GM23338 (cell line): ENCODE measurements at regions not wholly inside any gene's neighbourhood (a gene's known extent, or its start where the extent isn't known, plus 50 kb on each side); places are given as distances from the start of the nearest gene placed in this dataset.

Source experiments
- CREB1 ChIP-seq: fragments of 250-450 bp; sonication (Bioruptor Pico); IDR thresholded peaks from 2 replicates; pipeline ENCODE4 v1.5.0; 2020; ENCODE audit warnings: low read depth, mild to moderate bottlenecking, moderate library complexity
- EZH2 ChIP-seq: fragments of 200-600 bp; sonication (generic); IDR thresholded peaks from one replicate; pipeline ENCODE4 v1.8.0; 2017; ENCODE audit warnings: antibody characterized with exemption, mild to moderate bottlenecking, low read depth; ENCODE audit not compliant: unreplicated experiment
- EZH2phosphoT487 ChIP-seq: fragments of 200-600 bp; sonication (generic); IDR thresholded peaks from one replicate; pipeline ENCODE4 v1.8.1; 2018; ENCODE audit warnings: antibody characterized with exemption; ENCODE audit not compliant: unreplicated experiment
- JUNB ChIP-seq: IDR thresholded peaks from one replicate; pipeline ENCODE4 v1.6.1; 2016; ENCODE audit warnings: antibody characterized with exemption; ENCODE audit not compliant: unreplicated experiment
- NANOG ChIP-seq: IDR thresholded peaks from 2 replicates; pipeline ENCODE4 v1.6.1; 2016; ENCODE audit warnings: antibody characterized with exemption, borderline replicate concordance
- POLR2AphosphoS5 ChIP-seq: IDR thresholded peaks from 2 replicates; pipeline ENCODE4 v1.6.1; 2016; ENCODE audit warnings: antibody characterized with exemption, low read depth
- REST ChIP-seq: IDR thresholded peaks from one replicate; pipeline ENCODE4 v1.6.1; 2018; ENCODE audit warnings: antibody characterized with exemption; ENCODE audit not compliant: unreplicated experiment
- STAT1 ChIP-seq: IDR thresholded peaks from one replicate; pipeline ENCODE4 v1.6.1; 2016; ENCODE audit warnings: antibody characterized with exemption; ENCODE audit not compliant: unreplicated experiment
- ZNF114 ChIP-seq: fragments of 250-450 bp; sonication (Bioruptor Pico); IDR thresholded peaks from 2 replicates; pipeline ENCODE4 v1.5.0; 2020; ENCODE audit warnings: mild to moderate bottlenecking, moderate library complexity
- ZNF462 ChIP-seq: fragments of 250-450 bp; sonication (Bioruptor Pico); IDR thresholded peaks from 2 replicates; pipeline ENCODE4 v1.5.0; 2020; ENCODE audit warnings: mild to moderate bottlenecking, moderate library complexity
- TF ChIP-seq, protein P1 (sequence below), 2 experiments: fragments of 200-600 bp in 1 of 2; sonication (generic) in 1 of 2; conservative IDR thresholded peaks; 2 replicates each; pipeline versions ENCODE4 v1.5.1 to v1.6.1; 2016 to 2017; ENCODE audit warnings: antibody characterized with exemption in 2 of 2, low read depth in 2 of 2, mild to moderate bottlenecking in 2 of 2, moderate library complexity in 1 of 2
- TF ChIP-seq, protein P2 (sequence below): IDR thresholded peaks from 2 replicates; pipeline ENCODE4 v1.6.1; 2016; ENCODE audit warnings: antibody characterized with exemption

DNA sequence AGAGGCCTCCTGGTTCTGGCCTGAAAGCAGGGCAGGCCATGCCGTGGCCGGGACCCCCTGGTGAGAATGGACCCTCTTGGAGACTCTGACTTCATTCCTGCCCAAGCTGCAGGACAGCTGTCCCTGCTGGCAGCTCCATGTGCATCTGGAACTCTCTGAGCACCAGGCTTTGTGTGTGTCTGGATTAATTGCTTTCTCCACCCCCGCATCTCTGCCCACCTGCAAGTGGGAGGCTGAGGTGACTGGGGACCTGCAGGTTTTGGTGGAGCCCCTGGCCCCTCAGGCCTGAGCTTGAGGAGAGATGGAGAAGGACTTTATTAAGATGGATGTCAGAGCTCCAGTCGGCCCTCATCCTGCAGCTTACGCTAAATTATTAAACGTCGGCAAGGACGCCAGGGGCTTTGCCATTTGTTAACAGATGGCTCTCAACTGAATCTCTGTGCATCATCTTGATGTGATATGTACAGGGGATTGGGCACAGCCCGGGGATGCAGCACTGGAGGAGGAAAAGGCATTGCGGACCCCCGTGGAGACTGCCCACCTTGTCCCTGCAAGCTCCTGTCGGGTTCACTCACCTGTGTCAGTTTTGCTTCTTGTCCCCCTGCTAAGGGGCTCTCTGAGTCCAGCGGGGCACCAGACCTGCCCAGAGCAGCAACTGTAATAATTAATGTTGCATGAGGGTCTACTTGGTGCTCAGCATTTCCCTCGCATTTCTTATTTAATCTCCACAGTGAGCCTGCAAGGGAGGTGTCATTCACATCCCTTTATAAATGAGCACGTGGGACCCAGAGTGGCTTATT is 154.1 kb upstream of the RPL38 start:
- TF ChIP-seq, protein P1, sequence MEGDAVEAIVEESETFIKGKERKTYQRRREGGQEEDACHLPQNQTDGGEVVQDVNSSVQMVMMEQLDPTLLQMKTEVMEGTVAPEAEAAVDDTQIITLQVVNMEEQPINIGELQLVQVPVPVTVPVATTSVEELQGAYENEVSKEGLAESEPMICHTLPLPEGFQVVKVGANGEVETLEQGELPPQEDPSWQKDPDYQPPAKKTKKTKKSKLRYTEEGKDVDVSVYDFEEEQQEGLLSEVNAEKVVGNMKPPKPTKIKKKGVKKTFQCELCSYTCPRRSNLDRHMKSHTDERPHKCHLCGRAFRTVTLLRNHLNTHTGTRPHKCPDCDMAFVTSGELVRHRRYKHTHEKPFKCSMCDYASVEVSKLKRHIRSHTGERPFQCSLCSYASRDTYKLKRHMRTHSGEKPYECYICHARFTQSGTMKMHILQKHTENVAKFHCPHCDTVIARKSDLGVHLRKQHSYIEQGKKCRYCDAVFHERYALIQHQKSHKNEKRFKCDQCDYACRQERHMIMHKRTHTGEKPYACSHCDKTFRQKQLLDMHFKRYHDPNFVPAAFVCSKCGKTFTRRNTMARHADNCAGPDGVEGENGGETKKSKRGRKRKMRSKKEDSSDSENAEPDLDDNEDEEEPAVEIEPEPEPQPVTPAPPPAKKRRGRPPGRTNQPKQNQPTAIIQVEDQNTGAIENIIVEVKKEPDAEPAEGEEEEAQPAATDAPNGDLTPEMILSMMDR (conservative IDR thresholded peaks at IDR 0.05; ENCODE audit: low read depth in 2 of 2) = no peak
- TF ChIP-seq, protein P2, sequence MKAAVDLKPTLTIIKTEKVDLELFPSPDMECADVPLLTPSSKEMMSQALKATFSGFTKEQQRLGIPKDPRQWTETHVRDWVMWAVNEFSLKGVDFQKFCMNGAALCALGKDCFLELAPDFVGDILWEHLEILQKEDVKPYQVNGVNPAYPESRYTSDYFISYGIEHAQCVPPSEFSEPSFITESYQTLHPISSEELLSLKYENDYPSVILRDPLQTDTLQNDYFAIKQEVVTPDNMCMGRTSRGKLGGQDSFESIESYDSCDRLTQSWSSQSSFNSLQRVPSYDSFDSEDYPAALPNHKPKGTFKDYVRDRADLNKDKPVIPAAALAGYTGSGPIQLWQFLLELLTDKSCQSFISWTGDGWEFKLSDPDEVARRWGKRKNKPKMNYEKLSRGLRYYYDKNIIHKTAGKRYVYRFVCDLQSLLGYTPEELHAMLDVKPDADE = no peak
- no peak for TF ChIP-seq POLR2AphosphoS5
- no peak for TF ChIP-seq NANOG
- no peak for TF ChIP-seq EZH2
- no peak for TF ChIP-seq REST
- no peak for TF ChIP-seq CREB1
- no peak for TF ChIP-seq STAT1
- TF ChIP-seq EZH2phosphoT487 = no peak
- TF ChIP-seq ZNF114 (CRISPR knock-in tag) = no peak
- no peak for TF ChIP-seq JUNB
- no peak for TF ChIP-seq ZNF462 (CRISPR knock-in tag)
